ENCODE measurements at regions not wholly inside any gene's neighbourhood (a gene's known extent, or its start where the extent isn't known, plus 50 kb on each side); places are given as distances from the start of the nearest gene placed in this dataset.

DNA sequence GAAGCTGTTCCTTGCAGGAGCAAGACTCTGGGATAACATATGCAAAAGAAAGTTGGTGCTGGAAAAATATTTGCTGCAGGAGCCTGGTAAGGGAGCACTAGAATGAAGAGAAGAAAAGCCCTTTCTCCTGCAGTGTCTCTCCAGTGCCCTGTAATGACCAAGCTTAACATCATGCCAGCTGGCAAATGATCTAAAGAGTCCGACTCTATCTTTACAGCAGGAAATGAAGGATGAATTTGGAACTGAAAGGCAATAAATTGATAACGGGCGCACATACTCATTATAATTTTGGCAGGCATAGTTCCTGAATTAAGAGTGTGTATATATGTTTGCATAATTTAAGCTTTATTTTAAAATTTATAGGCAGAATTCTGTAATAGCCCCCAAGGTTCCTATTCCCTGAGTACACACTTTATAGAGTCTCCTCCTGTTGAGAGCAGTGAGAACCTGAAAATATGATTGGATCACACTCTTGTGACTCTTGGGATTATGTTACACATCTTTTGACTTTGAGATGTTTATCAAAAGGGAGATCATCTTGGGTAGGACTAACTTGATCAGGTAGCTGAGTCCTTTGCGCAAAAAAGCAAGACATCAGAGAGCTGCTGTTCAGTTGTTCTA is 299.0 kb upstream of the MBL2 start:
- Histone ChIP-seq H3F3A (ENCODE audit: insufficient read depth, low read length, poor library complexity, severe bottlenecking) (no peaks in the 10 kb centered on the region), H3K9me2 (ENCODE audit: insufficient read depth, low read length) (no peaks in the 10 kb centered on the region), H3K9ac (ENCODE audit: low read length) (no peak overlapping the region), H3K27me3 (ENCODE audit: insufficient read depth, low read depth, low read length) (no peaks in the 10 kb centered on the region), H3K9me3 (ENCODE audit: low read length) (no peaks in the 10 kb centered on the region), H3K79me2 (replicated peaks; ENCODE audit: insufficient read depth, low read length) (no peaks in the 10 kb centered on the region), H4K20me1 (ENCODE audit: insufficient read depth) (no peaks in the 10 kb centered on the region), H3K4me2 (ENCODE audit: low read length) (no peak overlapping the region), H2AFZ (ENCODE audit: low read depth, low read length) (no peak overlapping the region), H3K27ac (ENCODE audit: low read length) (no peak overlapping the region), H3K36me3 (ENCODE audit: insufficient read depth, low read length) (no peaks in the 10 kb centered on the region), H3K4me3 (ENCODE audit: low read length) (no peak overlapping the region)
- TF ChIP-seq SMC3 (conservative IDR thresholded peaks at IDR 0.05; ENCODE audit: poor library complexity) (no peak), EP300 (conservative IDR thresholded peaks at IDR 0.05; ENCODE audit: poor library complexity, severe bottlenecking) (no peak), EZH2 (IDR thresholded peaks at IDR 0.05; ENCODE audit: borderline replicate concordance, insufficient read depth, low read length, poor library complexity, severe bottlenecking) (no peak), TAF1 (IDR thresholded peaks at IDR 0.05; ENCODE audit: low read depth) (no peak), MXI1 (conservative IDR thresholded peaks at IDR 0.05; ENCODE audit: poor library complexity, severe bottlenecking) (no peak)
- TF ChIP-seq, protein P1, sequence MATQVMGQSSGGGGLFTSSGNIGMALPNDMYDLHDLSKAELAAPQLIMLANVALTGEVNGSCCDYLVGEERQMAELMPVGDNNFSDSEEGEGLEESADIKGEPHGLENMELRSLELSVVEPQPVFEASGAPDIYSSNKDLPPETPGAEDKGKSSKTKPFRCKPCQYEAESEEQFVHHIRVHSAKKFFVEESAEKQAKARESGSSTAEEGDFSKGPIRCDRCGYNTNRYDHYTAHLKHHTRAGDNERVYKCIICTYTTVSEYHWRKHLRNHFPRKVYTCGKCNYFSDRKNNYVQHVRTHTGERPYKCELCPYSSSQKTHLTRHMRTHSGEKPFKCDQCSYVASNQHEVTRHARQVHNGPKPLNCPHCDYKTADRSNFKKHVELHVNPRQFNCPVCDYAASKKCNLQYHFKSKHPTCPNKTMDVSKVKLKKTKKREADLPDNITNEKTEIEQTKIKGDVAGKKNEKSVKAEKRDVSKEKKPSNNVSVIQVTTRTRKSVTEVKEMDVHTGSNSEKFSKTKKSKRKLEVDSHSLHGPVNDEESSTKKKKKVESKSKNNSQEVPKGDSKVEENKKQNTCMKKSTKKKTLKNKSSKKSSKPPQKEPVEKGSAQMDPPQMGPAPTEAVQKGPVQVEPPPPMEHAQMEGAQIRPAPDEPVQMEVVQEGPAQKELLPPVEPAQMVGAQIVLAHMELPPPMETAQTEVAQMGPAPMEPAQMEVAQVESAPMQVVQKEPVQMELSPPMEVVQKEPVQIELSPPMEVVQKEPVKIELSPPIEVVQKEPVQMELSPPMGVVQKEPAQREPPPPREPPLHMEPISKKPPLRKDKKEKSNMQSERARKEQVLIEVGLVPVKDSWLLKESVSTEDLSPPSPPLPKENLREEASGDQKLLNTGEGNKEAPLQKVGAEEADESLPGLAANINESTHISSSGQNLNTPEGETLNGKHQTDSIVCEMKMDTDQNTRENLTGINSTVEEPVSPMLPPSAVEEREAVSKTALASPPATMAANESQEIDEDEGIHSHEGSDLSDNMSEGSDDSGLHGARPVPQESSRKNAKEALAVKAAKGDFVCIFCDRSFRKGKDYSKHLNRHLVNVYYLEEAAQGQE (IDR thresholded peaks at IDR 0.05; ENCODE audit: borderline replicate concordance): no peak
- TF ChIP-seq, protein P2, sequence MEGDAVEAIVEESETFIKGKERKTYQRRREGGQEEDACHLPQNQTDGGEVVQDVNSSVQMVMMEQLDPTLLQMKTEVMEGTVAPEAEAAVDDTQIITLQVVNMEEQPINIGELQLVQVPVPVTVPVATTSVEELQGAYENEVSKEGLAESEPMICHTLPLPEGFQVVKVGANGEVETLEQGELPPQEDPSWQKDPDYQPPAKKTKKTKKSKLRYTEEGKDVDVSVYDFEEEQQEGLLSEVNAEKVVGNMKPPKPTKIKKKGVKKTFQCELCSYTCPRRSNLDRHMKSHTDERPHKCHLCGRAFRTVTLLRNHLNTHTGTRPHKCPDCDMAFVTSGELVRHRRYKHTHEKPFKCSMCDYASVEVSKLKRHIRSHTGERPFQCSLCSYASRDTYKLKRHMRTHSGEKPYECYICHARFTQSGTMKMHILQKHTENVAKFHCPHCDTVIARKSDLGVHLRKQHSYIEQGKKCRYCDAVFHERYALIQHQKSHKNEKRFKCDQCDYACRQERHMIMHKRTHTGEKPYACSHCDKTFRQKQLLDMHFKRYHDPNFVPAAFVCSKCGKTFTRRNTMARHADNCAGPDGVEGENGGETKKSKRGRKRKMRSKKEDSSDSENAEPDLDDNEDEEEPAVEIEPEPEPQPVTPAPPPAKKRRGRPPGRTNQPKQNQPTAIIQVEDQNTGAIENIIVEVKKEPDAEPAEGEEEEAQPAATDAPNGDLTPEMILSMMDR (IDR thresholded peaks at IDR 0.05; ENCODE audit: poor library complexity, severe bottlenecking): no peak

DNA sequence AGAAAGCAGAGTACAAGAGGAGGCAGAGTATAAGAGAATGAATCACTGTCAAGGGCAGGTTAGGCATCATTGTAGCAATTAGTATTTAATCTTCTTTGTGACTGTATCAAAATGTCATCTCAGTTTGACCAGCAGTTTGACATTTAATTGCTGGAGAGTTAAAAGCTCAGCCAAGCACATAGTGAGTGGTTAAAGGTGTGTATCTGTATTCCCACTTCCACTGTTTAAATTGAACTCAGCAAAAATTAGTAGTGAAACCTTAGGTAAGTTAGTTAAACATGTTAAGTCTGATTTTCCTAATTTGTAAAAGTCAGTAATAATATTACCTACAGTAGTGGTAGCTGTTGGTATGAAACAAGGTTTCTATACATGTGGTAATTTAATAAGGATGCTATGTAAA is 296.4 kb upstream of the MBL2 start:
- Histone ChIP-seq H3F3A (ENCODE audit: insufficient read depth, low read length, poor library complexity, severe bottlenecking) (no peaks in the 10 kb centered on the region), H3K36me3 (ENCODE audit: insufficient read depth, low read length) (no peaks in the 10 kb centered on the region), H3K4me3 (ENCODE audit: low read length) (no peak overlapping the region), H3K79me2 (replicated peaks; ENCODE audit: insufficient read depth, low read length) (no peaks in the 10 kb centered on the region), H3K4me2 (ENCODE audit: low read length) (no peak overlapping the region), H3K27me3 (ENCODE audit: insufficient read depth, low read depth, low read length) (no peaks in the 10 kb centered on the region), H2AFZ (ENCODE audit: low read depth, low read length) (no peak overlapping the region), H4K20me1 (ENCODE audit: insufficient read depth) (no peaks in the 10 kb centered on the region), H3K27ac (ENCODE audit: low read length) (no peak overlapping the region), H3K9me3 (ENCODE audit: low read length) (no peaks in the 10 kb centered on the region), H3K9me2 (ENCODE audit: insufficient read depth, low read length) (no peaks in the 10 kb centered on the region), H3K9ac (ENCODE audit: low read length) (no peak overlapping the region)
- TF ChIP-seq, protein P2 (IDR thresholded peaks at IDR 0.05; ENCODE audit: poor library complexity, severe bottlenecking): no peak
- TF ChIP-seq, protein P1 (IDR thresholded peaks at IDR 0.05; ENCODE audit: borderline replicate concordance): no peak
- TF ChIP-seq RAD21 (conservative IDR thresholded peaks at IDR 0.05): no peak
